Astrocyte of the cerebellum (primary cell): ENCODE measurements at regions not wholly inside any gene's neighbourhood (a gene's known extent, or its start where the extent isn't known, plus 50 kb on each side); places are given as distances from the start of the nearest gene placed in this dataset.

ENCODE experiments used
- DNase-seq: peaks from one replicate; pipeline ENCODE4 v3.0.0-alpha.2; 2011; ENCODE audit warnings: low read depth
- H3K4me3 ChIP-seq: 2 replicates; pipeline ENCODE4 v1.5.1; 2011; ENCODE audit warnings: mild to moderate bottlenecking, low read depth, low read length, moderate library complexity
- in situ Hi-C: cut with HindIII; loops from 2 replicates; pipeline ENCODE4 v1.10.0; 2017; ENCODE audit warnings: low sequenced_read_pairs
- TF ChIP-seq, protein P1 (sequence below): IDR thresholded peaks from 2 replicates; pipeline ENCODE4 v1.5.1; 2012; ENCODE audit warnings: low read length, low read depth, moderate library complexity, mild to moderate bottlenecking; ENCODE audit errors: missing control alignments

DNA sequence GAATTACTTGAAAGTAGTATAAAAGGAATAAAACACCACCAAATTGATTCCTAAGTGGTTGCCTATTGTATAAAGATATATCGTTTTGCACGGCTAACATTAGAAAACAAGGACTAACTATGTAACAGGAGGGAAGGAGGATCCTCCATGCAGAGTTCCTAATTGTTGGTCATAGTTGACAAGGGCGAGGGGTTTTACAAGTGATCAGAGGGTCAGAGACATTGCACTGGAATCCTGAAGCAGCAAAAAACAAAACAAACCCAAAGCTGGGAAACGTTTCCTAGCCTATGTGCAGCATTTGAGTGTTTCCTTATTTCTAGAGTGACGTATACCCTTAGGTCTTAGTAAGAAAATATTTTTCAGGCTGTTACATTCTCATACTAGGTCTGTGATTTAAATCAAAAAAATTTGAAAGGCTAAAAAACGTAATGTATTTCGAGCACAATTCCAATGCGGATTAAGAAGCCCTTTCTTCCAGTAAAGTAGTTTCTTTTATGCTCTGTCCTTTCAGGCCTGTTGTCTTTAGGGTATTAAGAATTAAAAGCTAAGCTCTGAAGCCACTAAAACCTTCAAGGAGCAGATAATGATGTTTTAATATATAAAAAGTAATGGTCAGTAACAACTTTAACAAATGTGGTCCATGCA lies 373.8 kb upstream of the MMS22L start:
- no peak overlapping the region for H3K4me3 ChIP-seq
- in situ Hi-C loops: no loop called here
- no peak for DNase-seq
- TF ChIP-seq, protein P1, sequence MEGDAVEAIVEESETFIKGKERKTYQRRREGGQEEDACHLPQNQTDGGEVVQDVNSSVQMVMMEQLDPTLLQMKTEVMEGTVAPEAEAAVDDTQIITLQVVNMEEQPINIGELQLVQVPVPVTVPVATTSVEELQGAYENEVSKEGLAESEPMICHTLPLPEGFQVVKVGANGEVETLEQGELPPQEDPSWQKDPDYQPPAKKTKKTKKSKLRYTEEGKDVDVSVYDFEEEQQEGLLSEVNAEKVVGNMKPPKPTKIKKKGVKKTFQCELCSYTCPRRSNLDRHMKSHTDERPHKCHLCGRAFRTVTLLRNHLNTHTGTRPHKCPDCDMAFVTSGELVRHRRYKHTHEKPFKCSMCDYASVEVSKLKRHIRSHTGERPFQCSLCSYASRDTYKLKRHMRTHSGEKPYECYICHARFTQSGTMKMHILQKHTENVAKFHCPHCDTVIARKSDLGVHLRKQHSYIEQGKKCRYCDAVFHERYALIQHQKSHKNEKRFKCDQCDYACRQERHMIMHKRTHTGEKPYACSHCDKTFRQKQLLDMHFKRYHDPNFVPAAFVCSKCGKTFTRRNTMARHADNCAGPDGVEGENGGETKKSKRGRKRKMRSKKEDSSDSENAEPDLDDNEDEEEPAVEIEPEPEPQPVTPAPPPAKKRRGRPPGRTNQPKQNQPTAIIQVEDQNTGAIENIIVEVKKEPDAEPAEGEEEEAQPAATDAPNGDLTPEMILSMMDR: no peak

GRCh38 chr6:97658090-97658489 lies 375.1 kb upstream of the MMS22L start:
- in situ Hi-C loops: no loop called here

GRCh38 chr6:97663252-97663651 lies 380.2 kb upstream of the MMS22L start:
- no peak for DNase-seq

More at GRCh38 chr6:97658090-97658489, 375.1 kb upstream of the MMS22L start:
- no peak overlapping the region for H3K4me3 ChIP-seq
- TF ChIP-seq, protein P1: no peak
- no peak for DNase-seq

GRCh38 chr6:97665446-97665845 lies 382.4 kb upstream of the MMS22L start:
- no peak overlapping the region for H3K4me3 ChIP-seq
- no peak for DNase-seq
- TF ChIP-seq, protein P1: no peak
- in situ Hi-C loops: no loop called here

More at GRCh38 chr6:97663252-97663651, 380.2 kb upstream of the MMS22L start:
- in situ Hi-C loops: no loop called here
- no peak overlapping the region for H3K4me3 ChIP-seq
- TF ChIP-seq, protein P1: no peak

GRCh38 chr6:97666889-97667288 lies 383.9 kb upstream of the MMS22L start:
- no peak overlapping the region for H3K4me3 ChIP-seq
- TF ChIP-seq, protein P1: no peak
- DNase-seq: no peak
- in situ Hi-C loops: no loop called here

DNA sequence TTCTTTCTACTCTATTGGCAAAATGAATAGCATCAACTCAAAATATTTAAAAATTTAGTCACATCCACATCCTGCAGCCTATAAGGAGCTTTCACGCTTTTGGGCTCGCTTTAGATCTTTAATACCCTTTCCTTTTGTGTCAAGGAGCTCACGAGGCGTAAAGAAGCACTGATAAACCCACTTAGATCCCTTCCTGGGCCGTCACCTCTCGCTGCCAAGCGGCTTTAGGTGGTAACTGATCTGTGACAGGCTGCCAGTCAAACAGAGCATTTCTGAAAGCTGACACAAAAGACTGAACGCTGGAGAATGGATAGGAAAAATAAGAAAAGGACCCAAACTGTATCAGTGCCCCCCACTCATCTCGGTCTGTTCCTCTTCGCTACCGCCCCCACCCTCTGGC lies 385.7 kb upstream of the MMS22L start:
- peak overlapping the region; percentile 42 for H3K4me3 ChIP-seq
- TF ChIP-seq, protein P1: no peak
- in situ Hi-C loops: no loop called here
- no peak for DNase-seq
